ENCODE measurements at regions not wholly inside any gene's neighbourhood (a gene's known extent, or its start where the extent isn't known, plus 50 kb on each side); places are given as distances from the start of the nearest gene placed in this dataset.

GRCh38 chr16:26204138-26204537 lies 512.4 kb downstream of the HS3ST4 start:
- no peak for DNase-seq (ENCODE audit: low read depth)
- TF ChIP-seq CTCF (IDR thresholded peaks at IDR 0.05; ENCODE audit: low read depth, low read length, missing control alignments) = no peak
- no peak overlapping the region for H3K4me3 ChIP-seq (ENCODE audit: low read depth, low read length)

DNA sequence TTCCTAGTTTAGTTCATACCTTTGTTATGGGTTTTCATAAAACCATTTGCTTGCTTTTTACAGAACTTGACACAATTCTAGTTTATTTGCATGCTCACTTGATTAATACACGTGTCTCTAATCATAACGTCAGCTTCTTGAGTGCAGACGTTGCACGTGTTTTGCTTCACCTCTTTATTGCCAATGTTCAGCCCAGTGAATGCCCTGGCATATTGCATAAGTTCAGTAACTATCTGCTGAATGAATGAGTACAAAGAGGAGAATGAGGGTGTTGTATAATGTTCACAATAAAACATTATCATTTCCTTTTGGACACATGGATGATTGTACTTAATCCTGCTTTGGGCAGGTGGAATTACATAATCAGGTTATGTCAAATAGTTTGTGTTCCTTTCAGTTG lies 519.8 kb downstream of the HS3ST4 start:
- TF ChIP-seq CTCF (IDR thresholded peaks at IDR 0.05; ENCODE audit: low read depth, low read length, missing control alignments) = no peak
- H3K4me3 ChIP-seq (ENCODE audit: low read depth, low read length) = no peak overlapping the region
- DNase-seq (ENCODE audit: low read depth) = no peak

- DNase-seq (ENCODE audit: low read depth) = no peak
- H3K4me3 ChIP-seq (ENCODE audit: low read depth, low read length) = no peak overlapping the region
- TF ChIP-seq CTCF (IDR thresholded peaks at IDR 0.05; ENCODE audit: low read depth, low read length, missing control alignments) = no peak
Measured at GRCh38 chr16:26212599-26212998, 520.8 kb downstream of the HS3ST4 start.

DNA sequence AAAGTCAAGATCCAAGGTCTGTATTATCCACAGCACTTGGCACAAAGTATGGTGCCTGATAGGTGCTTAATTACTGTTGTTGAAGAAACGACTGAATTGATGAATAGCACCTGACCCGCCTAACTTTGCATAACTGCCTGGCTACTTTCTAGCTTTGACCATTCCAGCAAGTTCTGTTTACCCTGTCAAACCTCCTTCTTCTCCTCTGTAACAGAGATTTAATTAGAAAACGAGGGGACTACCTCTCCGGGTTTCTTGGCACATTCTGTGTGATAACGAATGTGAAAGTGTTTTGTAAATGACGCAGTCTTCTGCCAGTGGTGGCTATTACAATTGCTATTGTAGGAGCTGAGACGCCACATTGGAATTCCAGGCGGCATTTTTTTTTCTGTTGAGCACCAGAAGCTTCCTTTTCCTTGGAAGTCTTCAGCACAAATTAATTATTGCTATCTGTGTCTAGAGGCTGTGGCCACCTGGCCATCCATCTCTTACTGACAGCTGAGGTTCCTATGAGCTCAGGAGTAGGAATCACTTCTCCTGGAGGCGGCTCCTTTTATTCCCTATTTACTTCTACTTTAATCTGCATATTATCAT lies 522.9 kb downstream of the HS3ST4 start:
- no peak overlapping the region for H3K4me3 ChIP-seq (ENCODE audit: low read depth, low read length)
- DNase-seq (ENCODE audit: low read depth) = no peak
- no peak for TF ChIP-seq CTCF (IDR thresholded peaks at IDR 0.05; ENCODE audit: low read depth, low read length, missing control alignments)

DNA sequence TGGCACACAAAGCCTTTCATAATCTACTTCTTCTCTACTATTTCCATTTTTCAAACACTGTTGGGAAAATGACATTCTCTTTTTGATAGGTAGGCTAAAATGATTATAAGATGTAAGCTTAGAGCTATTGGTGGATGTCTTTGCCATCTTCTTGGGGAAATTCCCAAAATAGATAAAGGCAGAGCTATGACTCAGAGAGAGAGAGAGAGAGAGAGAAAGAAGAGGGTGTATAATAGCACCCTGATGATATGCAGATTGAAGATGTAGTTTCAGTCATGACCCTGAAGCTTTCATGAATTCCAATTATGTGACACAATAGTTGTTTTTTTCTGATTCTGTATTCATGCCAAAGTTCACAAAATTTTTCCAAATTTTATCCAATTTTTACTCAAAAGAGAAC lies 529.1 kb downstream of the HS3ST4 start:
- no peak overlapping the region for H3K4me3 ChIP-seq (ENCODE audit: low read depth, low read length)
- DNase-seq (ENCODE audit: low read depth) = no peak
- no peak for TF ChIP-seq CTCF (IDR thresholded peaks at IDR 0.05; ENCODE audit: low read depth, low read length, missing control alignments)

- TF ChIP-seq CTCF (IDR thresholded peaks at IDR 0.05; ENCODE audit: low read depth, low read length, missing control alignments) = no peak
- no peak overlapping the region for H3K4me3 ChIP-seq (ENCODE audit: low read depth, low read length)
- no peak for DNase-seq (ENCODE audit: low read depth)
Measured at GRCh38 chr16:26231647-26232046, 539.9 kb downstream of the HS3ST4 start.

DNA sequence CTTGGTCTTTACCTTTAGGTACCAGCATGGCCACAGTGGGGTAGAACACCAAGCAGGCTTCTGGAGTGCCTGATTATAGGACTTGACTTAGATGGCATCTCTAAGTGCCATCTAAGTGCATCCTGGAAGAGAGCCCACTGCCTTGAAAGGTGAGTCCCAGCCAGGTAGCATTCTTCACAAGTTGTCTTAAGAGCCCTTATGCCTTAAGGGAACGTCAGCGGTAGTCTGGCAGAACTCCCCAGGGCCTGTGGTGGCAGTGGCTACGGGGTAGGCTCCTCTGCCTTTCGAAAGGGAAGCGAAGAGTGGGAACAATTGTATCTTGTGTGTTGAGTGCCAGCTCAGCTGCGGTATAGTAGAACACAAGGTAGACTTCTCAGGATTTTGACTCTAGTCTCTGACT lies 549.0 kb downstream of the HS3ST4 start:
- TF ChIP-seq CTCF (IDR thresholded peaks at IDR 0.05; ENCODE audit: low read depth, low read length, missing control alignments) = no peak
- H3K4me3 ChIP-seq (ENCODE audit: low read depth, low read length) = no peak overlapping the region
- DNase-seq (ENCODE audit: low read depth) = no peak

Data from GM12864 (cell line).